Upper lobe of left lung (tissue), 4 donors: ENCODE measurements at regions not wholly inside any gene's neighbourhood (a gene's known extent, or its start where the extent isn't known, plus 50 kb on each side); places are given as distances from the start of the nearest gene placed in this dataset.

ENCODE experiments used
- POLR2A ChIP-seq, 4 donors: fragments of 450-650 bp; IDR thresholded peaks; one replicate each; pipeline ENCODE4 v1.5.1; 2016 to 2017; ENCODE audit warnings: antibody characterized with exemption in 4 of 4, mild to moderate bottlenecking in 2 of 4
- TF ChIP-seq, protein P1 (sequence below), 6 experiments: fragments of 450-650 bp in 4 of 6; fragments of 200-600 bp in 2 of 6; sonication (generic) in 2 of 6; IDR thresholded peaks; one replicate each; pipeline ENCODE4 v1.5.1; 2016 to 2019; ENCODE audit warnings: antibody characterized with exemption in 6 of 6

DNA sequence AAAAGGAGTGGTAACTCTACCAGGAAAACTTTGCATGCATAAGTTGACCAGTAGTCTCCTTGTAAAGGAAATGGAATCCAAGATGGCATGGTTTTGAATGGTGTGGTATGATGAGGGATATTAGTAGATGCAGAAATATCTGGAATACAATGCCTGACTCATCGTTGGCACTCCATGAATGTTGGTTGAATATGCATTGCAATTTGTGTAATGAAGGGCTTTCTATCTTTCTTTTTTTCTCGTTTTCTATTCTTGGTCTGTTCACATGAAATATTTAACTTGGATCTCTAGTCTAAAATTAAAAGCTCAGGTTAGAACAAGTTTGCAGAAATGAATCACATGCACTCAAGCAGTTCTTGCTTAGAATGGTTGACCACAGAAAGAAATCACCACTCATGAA is 195.3 kb upstream of the ADRA1D start:
- TF ChIP-seq, protein P1, sequence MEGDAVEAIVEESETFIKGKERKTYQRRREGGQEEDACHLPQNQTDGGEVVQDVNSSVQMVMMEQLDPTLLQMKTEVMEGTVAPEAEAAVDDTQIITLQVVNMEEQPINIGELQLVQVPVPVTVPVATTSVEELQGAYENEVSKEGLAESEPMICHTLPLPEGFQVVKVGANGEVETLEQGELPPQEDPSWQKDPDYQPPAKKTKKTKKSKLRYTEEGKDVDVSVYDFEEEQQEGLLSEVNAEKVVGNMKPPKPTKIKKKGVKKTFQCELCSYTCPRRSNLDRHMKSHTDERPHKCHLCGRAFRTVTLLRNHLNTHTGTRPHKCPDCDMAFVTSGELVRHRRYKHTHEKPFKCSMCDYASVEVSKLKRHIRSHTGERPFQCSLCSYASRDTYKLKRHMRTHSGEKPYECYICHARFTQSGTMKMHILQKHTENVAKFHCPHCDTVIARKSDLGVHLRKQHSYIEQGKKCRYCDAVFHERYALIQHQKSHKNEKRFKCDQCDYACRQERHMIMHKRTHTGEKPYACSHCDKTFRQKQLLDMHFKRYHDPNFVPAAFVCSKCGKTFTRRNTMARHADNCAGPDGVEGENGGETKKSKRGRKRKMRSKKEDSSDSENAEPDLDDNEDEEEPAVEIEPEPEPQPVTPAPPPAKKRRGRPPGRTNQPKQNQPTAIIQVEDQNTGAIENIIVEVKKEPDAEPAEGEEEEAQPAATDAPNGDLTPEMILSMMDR (IDR thresholded peaks at IDR 0.05), result no peak
- no peak for TF ChIP-seq POLR2A (IDR thresholded peaks at IDR 0.05)
